Activated T-helper 2 cell treated with anti-CD3 and anti-CD28 coated beads, Interferon-gamma antibody, Interleukin-2, Interleukin-4, amounts not matched to agents 10 μg/mL and 5 μg/mL and 100 μg/mL, durations not matched to agents 14 hours and 24 hours and 36 hours (primary cell): ENCODE measurements at regions not wholly inside any gene's neighbourhood (a gene's known extent, or its start where the extent isn't known, plus 50 kb on each side); places are given as distances from the start of the nearest gene placed in this dataset.

ENCODE experiments used
- DNase-seq: peaks from one replicate; pipeline ENCODE4 v3.0.0; 2021; ENCODE audit warnings: low spot score
- H3K27ac Mint-ChIP-seq: one replicate; pipeline ENCODE4 v1.8.0; 2021; ENCODE audit warnings: mixed read lengths
- H3K27me3 Mint-ChIP-seq: one replicate; pipeline ENCODE4 v1.8.0; 2021; ENCODE audit warnings: low read depth, mixed read lengths
- H3K36me3 Mint-ChIP-seq: one replicate; pipeline ENCODE4 v1.8.0; 2021; ENCODE audit warnings: low read depth, mixed read lengths
- H3K4me1 Mint-ChIP-seq: one replicate; pipeline ENCODE4 v1.8.0; 2021; ENCODE audit warnings: low read depth, mixed read lengths
- H3K4me3 Mint-ChIP-seq: one replicate; pipeline ENCODE4 v1.8.0; 2021; ENCODE audit warnings: low read depth, mild to moderate bottlenecking, moderate library complexity, mixed read lengths
- H3K9me3 Mint-ChIP-seq: one replicate; pipeline ENCODE4 v1.8.0; 2021; ENCODE audit warnings: mixed read lengths
- intact Hi-C: fragments of 100-400 bp; cut with micrococcal nuclease; formaldehyde crosslinking; loops from one replicate; pipeline ENCODE4 v1.15.1; 2023

DNA sequence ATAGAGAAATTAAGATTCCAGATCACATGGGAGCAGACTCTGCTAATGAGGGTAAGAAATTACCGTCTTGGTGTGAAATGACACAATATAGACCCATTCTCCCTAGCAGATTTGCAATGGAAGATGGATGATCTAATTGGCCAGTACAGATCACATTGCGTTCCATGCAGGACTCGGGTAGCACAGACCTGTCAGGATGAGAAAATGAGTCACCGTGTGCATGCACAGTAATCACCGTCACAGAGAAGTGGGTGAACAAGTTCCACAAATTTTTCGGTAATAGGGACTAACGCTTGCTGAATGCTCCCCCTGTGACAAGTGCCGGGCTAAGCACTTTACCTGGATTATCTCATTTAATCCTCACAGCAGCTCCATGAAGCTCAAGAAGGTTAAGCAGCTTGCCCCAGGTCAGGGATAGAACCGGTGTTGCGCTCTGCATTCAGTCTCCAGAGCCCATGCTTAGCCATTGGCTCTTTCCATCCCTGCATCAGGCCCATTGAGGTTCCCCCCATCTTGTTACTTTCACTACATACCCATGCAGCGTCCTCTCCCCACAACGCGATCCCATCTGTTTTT, 375.6 kb downstream of the FBXW7 start:
- Mint-ChIP-seq H3K27me3 (peaks cover 12% of the 10 kb centered on the region), H3K4me1 (peaks cover 7% of the 10 kb centered on the region), H3K9me3 (no peaks in the 10 kb centered on the region), H3K4me3 (no peak overlapping the region), H3K36me3 (no peaks in the 10 kb centered on the region), H3K27ac (no peak overlapping the region)
- intact Hi-C loops = no loop called here
- DNase-seq = no peak

DNA sequence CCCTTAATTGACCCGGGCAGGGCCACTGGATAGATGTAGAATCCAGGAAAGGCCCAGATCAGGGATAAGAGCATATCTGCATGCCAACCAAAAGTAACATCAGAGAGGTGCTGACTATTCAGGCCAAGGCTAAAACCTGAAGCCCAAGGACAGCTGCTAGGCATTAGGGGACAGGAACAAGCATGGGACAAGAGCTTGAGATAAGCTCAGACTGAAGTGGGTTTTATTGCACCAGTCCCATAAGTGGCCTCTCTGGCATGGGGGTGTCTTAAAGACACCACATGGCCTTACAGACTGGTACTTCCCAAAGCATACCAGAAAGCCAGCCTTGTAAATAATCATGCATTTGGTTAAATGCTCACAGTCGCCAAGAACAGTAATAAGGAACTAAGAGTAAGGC, 376.1 kb downstream of the FBXW7 start:
- Mint-ChIP-seq H3K9me3 (no peaks in the 10 kb centered on the region), H3K36me3 (no peaks in the 10 kb centered on the region), H3K27me3 (peaks cover 12% of the 10 kb centered on the region), H3K4me1 (peaks cover 10% of the 10 kb centered on the region), H3K27ac (no peak overlapping the region), H3K4me3 (no peak overlapping the region)
- DNase-seq = no peak
- intact Hi-C loops = no loop called here

DNA sequence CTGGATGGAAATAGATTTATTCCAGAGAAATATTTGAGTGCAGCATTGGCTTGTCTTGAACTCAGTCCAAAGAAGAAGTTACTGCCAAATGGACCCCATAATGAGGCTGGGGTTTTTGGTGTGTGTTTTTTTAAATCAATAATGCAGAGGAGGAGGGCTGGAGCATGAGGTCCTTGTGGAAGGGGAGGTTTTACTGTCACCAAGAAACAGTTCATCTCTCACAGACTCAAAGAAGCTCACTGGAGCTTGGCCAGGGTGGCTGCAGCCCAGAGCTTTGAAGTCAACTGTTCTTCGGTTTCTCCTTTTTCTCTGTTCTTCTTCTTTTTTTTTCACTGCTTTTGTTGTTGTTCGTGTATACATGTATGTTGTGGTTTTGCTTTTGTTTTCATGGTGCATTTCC, 377.7 kb downstream of the FBXW7 start:
- H3K9me3 Mint-ChIP-seq = no peaks in the 10 kb centered on the region
- H3K27me3 Mint-ChIP-seq = no peaks in the 10 kb centered on the region
- H3K36me3 Mint-ChIP-seq = no peaks in the 10 kb centered on the region
- no peak overlapping the region for H3K4me3 Mint-ChIP-seq
- DNase-seq = no peak
- no peak overlapping the region for H3K27ac Mint-ChIP-seq
- intact Hi-C loops = no loop called here
- peaks cover 13% of the 10 kb centered on the region for H3K4me1 Mint-ChIP-seq

DNA sequence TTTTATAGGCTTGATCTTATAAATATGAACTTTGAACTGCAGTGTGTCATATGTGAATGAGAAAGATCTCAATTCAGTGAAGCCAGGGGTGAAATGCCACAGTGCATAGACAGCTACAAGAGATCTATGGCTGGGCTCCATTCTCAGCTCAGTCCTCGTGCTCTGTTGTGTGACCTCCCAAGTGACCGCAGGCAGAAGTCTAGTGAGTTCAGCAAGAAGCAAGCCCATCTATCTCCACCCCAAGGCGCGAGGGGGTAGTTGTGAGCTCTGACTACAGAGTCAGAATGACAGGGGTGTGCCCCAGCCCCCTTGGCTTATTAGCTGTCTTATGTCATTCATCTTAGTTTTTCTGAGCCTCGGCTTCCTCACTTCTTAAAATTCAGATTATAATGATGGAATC, 378.3 kb downstream of the FBXW7 start:
- intact Hi-C loops = no loop called here
- Mint-ChIP-seq H3K4me1 (peaks cover 13% of the 10 kb centered on the region), H3K36me3 (no peaks in the 10 kb centered on the region), H3K27me3 (no peaks in the 10 kb centered on the region), H3K9me3 (no peaks in the 10 kb centered on the region), H3K27ac (no peak overlapping the region), H3K4me3 (no peak overlapping the region)
- no peak for DNase-seq

DNA sequence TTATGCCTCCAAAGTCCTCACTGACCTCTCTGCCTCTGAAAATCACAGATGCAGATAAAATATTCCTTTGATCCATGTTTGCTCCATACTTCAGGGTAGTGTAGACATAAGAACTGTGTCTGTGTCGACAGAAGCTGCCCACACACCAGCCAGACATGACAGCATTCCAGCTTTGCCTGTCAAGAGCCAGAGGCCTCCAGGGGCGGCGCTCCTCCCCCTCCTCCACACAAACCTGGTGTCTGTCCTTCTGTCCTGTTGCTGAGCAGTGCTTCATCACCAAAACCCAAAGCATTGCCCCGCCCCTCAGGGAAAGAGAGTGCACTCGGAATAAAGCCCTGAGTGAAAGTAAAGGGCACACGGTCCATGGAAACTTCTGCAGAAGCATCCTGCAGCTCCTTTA, 379.4 kb downstream of the FBXW7 start:
- Mint-ChIP-seq H3K27ac (no peak overlapping the region), H3K36me3 (no peaks in the 10 kb centered on the region), H3K27me3 (no peaks in the 10 kb centered on the region), H3K4me1 (peaks cover 13% of the 10 kb centered on the region), H3K9me3 (no peaks in the 10 kb centered on the region), H3K4me3 (no peak overlapping the region)
- no peak for DNase-seq
- intact Hi-C loops = no loop called here

DNA sequence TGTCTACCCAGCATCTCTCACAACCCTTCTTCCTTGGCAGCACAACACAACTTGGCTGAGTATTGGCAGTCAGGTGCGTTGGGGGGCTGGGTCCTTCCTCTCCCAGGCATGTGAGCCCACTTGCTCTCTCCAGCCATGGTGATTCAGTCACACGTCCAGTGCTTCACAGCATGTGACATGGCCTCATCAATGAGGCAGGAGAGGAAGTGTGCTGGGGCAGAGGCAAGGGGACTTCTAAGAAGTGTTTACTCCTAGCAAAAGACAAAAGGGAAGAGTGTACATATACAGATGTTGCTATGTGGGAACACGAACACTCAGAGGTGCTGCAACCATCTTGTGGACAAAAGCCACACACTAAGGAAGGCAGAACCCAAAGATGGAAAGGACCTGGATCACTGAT, 380.8 kb downstream of the FBXW7 start:
- H3K27ac Mint-ChIP-seq = no peak overlapping the region

DNA sequence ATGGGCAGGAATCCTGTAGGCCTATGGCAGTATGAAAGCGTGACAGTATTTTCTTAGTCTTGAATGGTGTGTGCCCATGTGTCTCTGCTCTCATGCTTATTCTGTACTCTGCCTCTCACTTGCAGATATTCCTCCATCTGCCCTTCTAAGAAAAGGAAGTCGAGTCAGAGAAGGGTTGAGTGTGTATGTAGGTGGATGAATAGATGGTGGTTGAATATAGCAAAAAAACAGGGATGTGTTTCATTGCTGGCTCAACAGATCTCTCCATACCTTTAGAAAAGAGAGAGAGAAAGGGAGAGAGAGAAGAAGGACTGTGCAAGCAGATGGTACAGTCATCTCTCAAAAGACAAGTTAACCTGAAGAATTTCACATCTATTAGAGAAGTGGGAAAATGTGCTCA, 381.5 kb downstream of the FBXW7 start:
- Mint-ChIP-seq H3K4me1 (peaks cover 13% of the 10 kb centered on the region), H3K36me3 (no peaks in the 10 kb centered on the region), H3K27ac (no peak overlapping the region)

More for the DNA sequence above, 380.8 kb downstream of the FBXW7 start:
- Mint-ChIP-seq H3K4me3 (no peak overlapping the region), H3K27me3 (no peaks in the 10 kb centered on the region), H3K4me1 (peaks cover 13% of the 10 kb centered on the region), H3K9me3 (no peaks in the 10 kb centered on the region), H3K36me3 (no peaks in the 10 kb centered on the region)
- no peak for DNase-seq
- intact Hi-C loops = no loop called here

DNA sequence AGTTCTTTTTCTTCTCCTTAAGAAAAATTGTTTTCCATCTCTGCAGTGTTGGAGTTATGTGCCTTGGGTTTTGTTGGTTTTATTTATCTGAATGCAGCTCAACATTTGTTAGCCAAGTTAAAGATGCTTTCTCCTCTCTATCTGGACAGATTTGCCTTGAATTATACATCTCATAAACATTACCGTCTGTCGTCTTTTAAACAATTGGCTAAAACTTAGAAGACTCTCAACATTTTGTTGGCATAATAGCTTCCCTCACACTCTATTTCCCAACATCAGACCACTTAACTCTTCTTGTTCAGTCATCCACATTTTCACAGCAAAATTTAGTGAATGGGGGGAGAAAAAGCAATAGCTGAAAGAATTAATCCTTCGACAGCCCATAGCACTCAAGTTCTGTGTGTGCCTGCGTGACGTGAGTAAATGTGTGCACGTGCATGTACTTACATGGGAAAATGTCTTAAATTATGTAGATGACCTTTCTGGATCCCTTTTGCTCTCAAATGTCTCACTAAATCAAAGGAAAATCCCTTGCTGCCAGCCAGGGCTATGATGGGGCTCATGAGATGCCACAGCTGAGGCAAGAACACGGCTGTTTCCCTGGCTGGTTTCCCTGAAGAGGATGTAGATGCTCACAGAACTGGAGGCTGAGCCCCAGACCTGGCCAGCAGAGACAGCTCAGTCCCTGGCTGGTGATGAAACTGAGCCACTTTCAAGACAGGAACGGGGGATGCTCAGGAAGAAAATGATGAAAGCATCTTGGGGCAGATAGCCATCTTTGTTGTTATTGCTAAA, 382.2 kb downstream of the FBXW7 start:
- no peaks in the 10 kb centered on the region for H3K9me3 Mint-ChIP-seq
- H3K4me1 Mint-ChIP-seq = peaks cover 13% of the 10 kb centered on the region
- H3K36me3 Mint-ChIP-seq = no peaks in the 10 kb centered on the region
- DNase-seq = no peak
- no peak overlapping the region for H3K27ac Mint-ChIP-seq
- H3K4me3 Mint-ChIP-seq = no peak overlapping the region
- no peaks in the 10 kb centered on the region for H3K27me3 Mint-ChIP-seq
- intact Hi-C loops = no loop called here

More for the DNA sequence above, 381.5 kb downstream of the FBXW7 start:
- DNase-seq = no peak
- H3K27me3 Mint-ChIP-seq = no peaks in the 10 kb centered on the region
- H3K9me3 Mint-ChIP-seq = no peaks in the 10 kb centered on the region
- H3K4me3 Mint-ChIP-seq = no peak overlapping the region
- intact Hi-C loops = no loop called here

DNA sequence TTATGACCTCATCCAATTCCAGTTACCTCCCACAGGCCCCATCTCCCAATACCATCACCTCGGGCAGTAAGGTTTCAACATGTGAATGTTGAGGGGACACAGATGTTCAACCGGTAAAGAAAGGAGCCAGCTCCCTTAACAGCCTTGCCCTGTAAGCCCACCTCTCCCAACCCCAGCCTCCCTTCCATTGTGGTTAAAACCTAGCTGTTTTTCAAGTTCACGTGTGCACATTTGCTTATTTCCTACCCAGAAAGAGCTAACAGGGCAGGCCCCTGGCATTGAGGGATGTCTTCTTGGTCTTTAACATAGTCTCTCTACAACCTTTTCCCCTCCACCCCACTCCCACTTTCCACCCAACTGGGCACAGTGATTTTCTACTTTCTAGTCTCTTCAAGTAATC, 385.7 kb downstream of the FBXW7 start:
- Mint-ChIP-seq H3K27ac (no peak overlapping the region), H3K27me3 (no peaks in the 10 kb centered on the region), H3K36me3 (no peaks in the 10 kb centered on the region), H3K4me3 (no peak overlapping the region), H3K9me3 (peaks cover 16% of the 10 kb centered on the region), H3K4me1 (peaks cover 7% of the 10 kb centered on the region)
- intact Hi-C loops = no loop called here
- DNase-seq = no peak

DNA sequence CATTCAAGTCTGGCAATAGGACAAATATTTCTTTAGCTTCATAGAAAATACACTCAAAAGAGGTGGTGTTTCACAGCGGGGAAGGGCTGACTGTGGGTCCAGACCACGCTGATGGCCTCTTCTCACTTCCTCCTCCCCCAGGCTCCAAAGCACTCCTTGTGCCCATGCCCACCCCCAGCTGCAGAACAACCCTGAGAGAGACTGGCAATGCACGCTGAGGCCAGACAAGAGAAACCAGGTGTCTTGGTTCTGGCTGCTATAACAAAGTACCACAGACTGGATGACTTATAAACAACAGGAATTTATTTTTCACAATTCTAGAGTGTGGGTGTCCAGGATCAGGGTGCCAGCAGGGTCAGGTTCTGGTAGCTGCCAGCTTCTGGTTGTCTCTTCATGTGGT, 386.1 kb downstream of the FBXW7 start:
- H3K36me3 Mint-ChIP-seq = no peaks in the 10 kb centered on the region

DNA sequence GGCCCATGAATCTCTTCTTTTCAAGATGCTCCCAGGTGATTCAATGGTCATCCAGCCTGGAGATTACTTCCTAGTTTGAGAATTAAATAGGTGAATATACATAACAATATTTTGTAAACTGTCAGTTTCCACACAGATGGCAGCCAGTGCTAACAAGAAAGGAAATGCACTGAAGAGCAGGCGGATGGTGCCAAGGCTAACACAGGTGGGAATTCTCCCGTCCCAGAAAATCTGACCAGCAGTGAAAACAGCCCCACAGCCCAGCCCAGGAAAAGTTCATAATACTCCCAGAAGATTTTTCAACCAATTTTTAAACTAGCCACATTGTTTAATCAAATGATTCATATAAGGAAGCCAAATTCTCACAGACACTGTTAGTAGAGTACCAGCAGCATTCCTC, 387.2 kb upstream of the GATB start:
- no peak for DNase-seq
- peaks cover 7% of the 10 kb centered on the region for H3K36me3 Mint-ChIP-seq
- H3K27me3 Mint-ChIP-seq = no peaks in the 10 kb centered on the region
- intact Hi-C loops = no loop called here
- H3K4me1 Mint-ChIP-seq = no peaks in the 10 kb centered on the region
- H3K4me3 Mint-ChIP-seq = no peak overlapping the region
- H3K27ac Mint-ChIP-seq = no peak overlapping the region
- H3K9me3 Mint-ChIP-seq = peaks cover 29% of the 10 kb centered on the region

More for the DNA sequence above, 386.1 kb downstream of the FBXW7 start:
- Mint-ChIP-seq H3K27me3 (no peaks in the 10 kb centered on the region), H3K4me1 (peaks cover 4% of the 10 kb centered on the region), H3K4me3 (no peak overlapping the region), H3K27ac (no peak overlapping the region), H3K9me3 (peaks cover 19% of the 10 kb centered on the region)
- intact Hi-C loops = no loop called here
- DNase-seq = no peak

DNA sequence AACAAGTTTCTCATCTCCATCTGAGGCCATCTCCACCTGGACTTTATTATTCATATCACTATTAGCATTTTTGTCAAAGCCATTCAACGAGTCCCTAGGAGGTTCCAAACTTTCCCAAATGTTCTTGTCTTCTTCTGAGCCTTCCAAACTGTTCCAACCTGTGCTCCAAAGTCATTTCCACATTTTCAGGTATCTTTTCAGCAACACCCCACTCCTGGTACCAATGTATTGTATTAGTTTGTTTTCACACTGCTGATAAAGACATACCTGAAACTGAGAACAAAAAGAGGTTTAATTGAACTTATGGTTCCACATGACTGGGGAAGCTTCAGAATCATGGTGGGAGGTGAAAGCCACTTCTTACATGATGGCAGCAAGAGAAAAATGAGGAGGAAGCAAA, 385.4 kb upstream of the GATB start:
- no peak for DNase-seq
- no peak overlapping the region for H3K27ac Mint-ChIP-seq
- H3K36me3 Mint-ChIP-seq = peaks cover 7% of the 10 kb centered on the region
- intact Hi-C loops = no loop called here
- H3K4me3 Mint-ChIP-seq = no peak overlapping the region
- no peaks in the 10 kb centered on the region for H3K4me1 Mint-ChIP-seq
- no peaks in the 10 kb centered on the region for H3K27me3 Mint-ChIP-seq
- H3K9me3 Mint-ChIP-seq = peaks cover 29% of the 10 kb centered on the region

DNA sequence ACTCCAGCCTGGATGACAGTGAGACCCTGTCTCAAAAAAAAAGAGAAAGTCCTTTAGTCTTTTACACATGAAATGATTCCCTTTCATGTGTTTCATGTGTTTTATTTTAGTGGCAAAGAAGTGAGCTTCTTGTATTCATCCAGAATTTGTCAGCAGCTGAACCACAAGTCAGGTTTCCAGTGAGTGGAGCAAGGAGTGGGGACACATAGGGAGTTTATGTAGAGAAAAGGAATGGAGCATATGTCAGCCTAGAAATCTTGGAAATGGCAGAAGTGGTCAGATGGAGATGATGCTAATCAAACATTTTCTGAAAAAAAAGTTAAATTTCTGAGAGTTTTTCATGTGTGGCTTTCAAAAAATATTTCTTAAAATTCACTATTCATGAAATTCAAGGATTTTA, 383.0 kb upstream of the GATB start:
- intact Hi-C loops = no loop called here
- no peaks in the 10 kb centered on the region for H3K4me1 Mint-ChIP-seq
- no peak overlapping the region for H3K27ac Mint-ChIP-seq
- peaks cover 29% of the 10 kb centered on the region for H3K9me3 Mint-ChIP-seq
- H3K27me3 Mint-ChIP-seq = no peaks in the 10 kb centered on the region
- H3K36me3 Mint-ChIP-seq = peaks cover 7% of the 10 kb centered on the region
- H3K4me3 Mint-ChIP-seq = no peak overlapping the region
- DNase-seq = no peak
